ENCODE measurements at regions not wholly inside any gene's neighbourhood (a gene's known extent, or its start where the extent isn't known, plus 50 kb on each side); places are given as distances from the start of the nearest gene placed in this dataset.

GRCh38 chr13:90700340-90700739 is 647.1 kb upstream of the MIR17HG start:
- Histone ChIP-seq H2AFZ (replicated peaks; ENCODE audit: low read length, poor library complexity) (no peak overlapping the region), H3K4me2 (ENCODE audit: low read depth, low read length) (no peak overlapping the region), H2AK5ac (ENCODE audit: low read depth, low read length) (no peak overlapping the region), H3K79me1 (ENCODE audit: low read depth in 1 of 2, low read length in 2 of 2) (no peaks in the 10 kb centered on the region), H2AK9ac (replicated peaks; ENCODE audit: low read depth, low read length, poor library complexity) (no peak overlapping the region), H3K36me3 (ENCODE audit: control insufficient read depth, insufficient read depth, low read length) (no peaks in the 10 kb centered on the region), H3K14ac (replicated peaks; ENCODE audit: low read depth, low read length) (no peak overlapping the region), H3K9me3 (ENCODE audit: control insufficient read depth, insufficient read depth, low read length) (no peaks in the 10 kb centered on the region), H2BK15ac (ENCODE audit: low read depth, low read length) (no peak overlapping the region), H3K9ac (ENCODE audit: low read depth, low read length) (no peak overlapping the region), H3K27me3 (ENCODE audit: control insufficient read depth, insufficient read depth, low read length) (no peaks in the 10 kb centered on the region), H3K23ac (ENCODE audit: low read depth, low read length) (no peak overlapping the region), H4K91ac (ENCODE audit: insufficient read depth, low read depth, low read length) (no peak overlapping the region), H3K56ac (ENCODE audit: extremely low read depth, insufficient read depth, low read length) (no peak overlapping the region), H3K9me1 (ENCODE audit: insufficient read depth, low read length) (no peaks in the 10 kb centered on the region), H4K8ac (ENCODE audit: low read depth in 2 of 2, low read length in 2 of 2) (no peak overlapping the region), H3K4me1 (ENCODE audit: control insufficient read depth, insufficient read depth, low read length) (no peaks in the 10 kb centered on the region), H3K18ac (ENCODE audit: low read depth, low read length) (no peak overlapping the region), H4K5ac (ENCODE audit: low read depth, low read length) (no peak overlapping the region), H3K27ac (ENCODE audit: insufficient read depth, low read length) (no peak overlapping the region), H3K4ac (ENCODE audit: low read depth, low read length) (no peak overlapping the region), H3K4me3 (ENCODE audit: insufficient read depth, low read depth, low read length) (no peak overlapping the region), H2BK5ac (ENCODE audit: low read depth, low read length, poor library complexity, severe bottlenecking) (no peak overlapping the region), H4K20me1 (ENCODE audit: insufficient read depth, low read length) (no peaks in the 10 kb centered on the region), H2BK120ac (ENCODE audit: low read depth, low read length) (no peak overlapping the region), H2BK20ac (ENCODE audit: low read depth, low read length) (no peak overlapping the region)
- TF ChIP-seq CHD1 (IDR thresholded peaks at IDR 0.05; ENCODE audit: low read depth, low read length) (no peak), MAZ (IDR thresholded peaks at IDR 0.05; ENCODE audit: borderline replicate concordance, low read depth, low read length) (no peak), RFX5 (IDR thresholded peaks at IDR 0.05; ENCODE audit: low read depth, low read length) (no peak), FOS (IDR thresholded peaks at IDR 0.05; ENCODE audit: low read depth, low read length) (no peak), RAD21 (IDR thresholded peaks at IDR 0.05; ENCODE audit: low read length) (no peak), SMC3 (IDR thresholded peaks at IDR 0.05; ENCODE audit: low read depth, low read length) (no peak), RCOR1 (IDR thresholded peaks at IDR 0.05; ENCODE audit: insufficient replicate concordance, low read length) (no peak), POLR2A (IDR thresholded peaks at IDR 0.05; ENCODE audit: low read depth, low read length) (no peak), CEBPB (IDR thresholded peaks at IDR 0.05; ENCODE audit: low read depth, low read length) (no peak), MAFK (IDR thresholded peaks at IDR 0.05; ENCODE audit: low read depth, low read length) (no peak)
- DNase-seq (no peak), ATAC-seq (ENCODE audit: low read depth) (no peak)
- dilution Hi-C loops (cut with HindIII; ENCODE audit: low sequenced_read_pairs, unreplicated experiment), result no loop called here
- in situ Hi-C loops (cut with MboI; ENCODE audit: low sequenced_read_pairs), result no loop called here
- CTCF ChIA-PET, result no interaction called here
- BruUV-seq (replicated peaks), result no TSS peak
- POLR2A ChIA-PET (ENCODE audit: unreplicated experiment), result no interaction called here
- WGBS, 2 experiments (ENCODE audit: extremely low coverage in 2 of 2, insufficient read length in 1 of 2), result 80% methylated on average over 1 of the region's 1 CpG; no CpG with 5 or more reads in 1 of the 2 experiments
- intact Hi-C loops (cut with micrococcal nuclease), result no loop called here

Measured in IMR-90 (cell line).